GM23248 (cell line): ENCODE measurements at regions not wholly inside any gene's neighbourhood (a gene's known extent, or its start where the extent isn't known, plus 50 kb on each side); places are given as distances from the start of the nearest gene placed in this dataset.

ENCODE experiments used
- EZH2 ChIP-seq: fragments of 200-600 bp; sonication (generic); IDR thresholded peaks from 2 replicates; pipeline ENCODE4 v1.6.1; 2018; ENCODE audit warnings: antibody characterized with exemption, mild to moderate bottlenecking; ENCODE audit not compliant: insufficient read depth, poor library complexity, severe bottlenecking
- EZH2phosphoT487 ChIP-seq: fragments of 200-600 bp; sonication (generic); IDR thresholded peaks from 2 replicates; pipeline ENCODE4 v1.6.1; 2018; ENCODE audit warnings: antibody characterized with exemption, moderate library complexity, mild to moderate bottlenecking, low read depth; ENCODE audit not compliant: insufficient read depth

DNA sequence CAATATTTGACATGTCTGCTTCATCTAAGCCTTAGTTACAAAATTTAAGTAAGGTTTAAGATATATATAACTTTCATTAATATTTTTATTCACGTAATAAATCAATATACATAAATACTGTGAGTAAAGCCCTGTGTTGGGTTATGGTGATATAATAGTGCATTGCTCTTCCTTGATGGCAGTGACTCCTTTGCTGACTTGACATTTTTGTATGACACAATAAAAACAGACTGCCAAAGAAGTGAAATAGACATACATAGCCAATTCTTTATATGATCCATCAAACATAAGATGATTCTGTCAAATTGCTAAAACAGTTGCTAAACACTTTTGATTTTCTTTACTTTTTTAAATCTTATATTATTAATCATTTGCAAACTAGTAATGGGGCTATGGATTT is 1518.2 kb downstream of the EFNA5 start:
- TF ChIP-seq EZH2 (no peak), EZH2phosphoT487 (no peak)
